Fibroblast of the aortic adventitia (primary cell): ENCODE measurements at regions not wholly inside any gene's neighbourhood (a gene's known extent, or its start where the extent isn't known, plus 50 kb on each side); places are given as distances from the start of the nearest gene placed in this dataset.

Source experiments
- DNase-seq: peaks from one replicate; pipeline ENCODE4 v3.0.0-alpha.2; 2010; ENCODE audit warnings: low read depth
- H3K4me3 ChIP-seq: 2 replicates; pipeline ENCODE4 v1.5.1; 2011; ENCODE audit warnings: low read depth, mild to moderate bottlenecking, control low read depth, low read length, moderate library complexity
- TF ChIP-seq, protein P1 (sequence below): IDR thresholded peaks from 2 replicates; pipeline ENCODE4 v1.5.1; 2011; ENCODE audit warnings: mild to moderate bottlenecking, low read length, control low read depth, inconsistent platforms; ENCODE audit not compliant: insufficient read depth

DNA sequence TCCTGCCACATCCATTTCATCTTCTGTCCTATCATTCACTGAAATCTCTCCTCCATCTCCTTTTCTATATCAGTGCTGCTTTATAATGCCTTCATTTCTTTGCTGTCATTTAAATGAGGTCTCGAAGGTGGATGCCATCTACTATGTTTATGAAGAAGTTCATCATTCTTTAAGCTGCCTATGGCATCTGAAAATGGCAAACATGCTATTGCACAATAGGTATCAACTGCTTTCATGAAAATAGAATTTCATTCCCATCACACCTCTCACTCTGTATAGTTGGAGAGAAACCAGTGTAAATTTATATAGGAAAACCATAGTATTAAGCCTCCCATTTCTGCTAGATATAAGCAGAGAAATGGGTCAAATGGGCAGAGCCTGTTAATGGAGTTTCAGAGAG is 100.2 kb downstream of the FGF9 start:
- DNase-seq: no peak
- TF ChIP-seq, protein P1, sequence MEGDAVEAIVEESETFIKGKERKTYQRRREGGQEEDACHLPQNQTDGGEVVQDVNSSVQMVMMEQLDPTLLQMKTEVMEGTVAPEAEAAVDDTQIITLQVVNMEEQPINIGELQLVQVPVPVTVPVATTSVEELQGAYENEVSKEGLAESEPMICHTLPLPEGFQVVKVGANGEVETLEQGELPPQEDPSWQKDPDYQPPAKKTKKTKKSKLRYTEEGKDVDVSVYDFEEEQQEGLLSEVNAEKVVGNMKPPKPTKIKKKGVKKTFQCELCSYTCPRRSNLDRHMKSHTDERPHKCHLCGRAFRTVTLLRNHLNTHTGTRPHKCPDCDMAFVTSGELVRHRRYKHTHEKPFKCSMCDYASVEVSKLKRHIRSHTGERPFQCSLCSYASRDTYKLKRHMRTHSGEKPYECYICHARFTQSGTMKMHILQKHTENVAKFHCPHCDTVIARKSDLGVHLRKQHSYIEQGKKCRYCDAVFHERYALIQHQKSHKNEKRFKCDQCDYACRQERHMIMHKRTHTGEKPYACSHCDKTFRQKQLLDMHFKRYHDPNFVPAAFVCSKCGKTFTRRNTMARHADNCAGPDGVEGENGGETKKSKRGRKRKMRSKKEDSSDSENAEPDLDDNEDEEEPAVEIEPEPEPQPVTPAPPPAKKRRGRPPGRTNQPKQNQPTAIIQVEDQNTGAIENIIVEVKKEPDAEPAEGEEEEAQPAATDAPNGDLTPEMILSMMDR: no peak
- no peak overlapping the region for H3K4me3 ChIP-seq

DNA sequence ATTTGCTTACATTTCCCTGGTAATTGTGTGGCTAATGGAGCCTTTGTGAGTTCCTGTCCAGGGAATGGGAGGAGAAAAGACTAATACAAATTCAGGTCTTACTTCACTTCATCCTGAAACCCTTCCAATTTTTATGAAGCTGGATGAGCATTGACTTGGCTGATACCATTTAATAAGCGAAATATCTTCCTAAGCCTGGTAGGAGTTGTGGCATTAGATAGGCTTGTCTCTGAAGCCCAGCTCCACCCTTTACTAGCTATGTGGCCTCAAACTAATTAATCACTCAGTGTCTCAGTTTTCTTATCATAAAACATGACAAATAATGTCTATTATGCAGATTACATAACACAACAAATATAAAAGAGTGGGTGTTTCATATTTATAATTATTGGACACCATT is 106.3 kb downstream of the FGF9 start:
- no peak for DNase-seq
- no peak overlapping the region for H3K4me3 ChIP-seq
- TF ChIP-seq, protein P1: no peak

DNA sequence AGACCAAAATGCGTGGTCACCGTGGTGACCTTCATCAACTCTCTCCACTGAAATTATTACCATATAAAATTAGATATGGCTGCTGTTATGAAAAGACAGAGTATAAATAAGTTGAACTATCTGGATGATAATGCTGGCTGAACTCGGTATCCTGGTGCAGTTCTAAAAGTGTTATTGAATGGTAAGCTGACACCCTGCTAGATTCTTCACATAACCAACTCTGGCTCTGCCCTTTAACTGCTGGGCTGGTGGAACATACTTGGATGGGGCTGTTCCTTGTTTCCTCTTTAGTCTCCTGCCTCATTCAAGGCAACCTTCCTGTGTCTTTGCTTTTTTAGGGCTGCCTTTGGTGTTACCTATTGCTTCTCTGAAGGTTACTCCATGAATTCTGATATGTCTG is 106.9 kb downstream of the FGF9 start:
- TF ChIP-seq, protein P1: no peak
- DNase-seq: no peak
- no peak overlapping the region for H3K4me3 ChIP-seq

DNA sequence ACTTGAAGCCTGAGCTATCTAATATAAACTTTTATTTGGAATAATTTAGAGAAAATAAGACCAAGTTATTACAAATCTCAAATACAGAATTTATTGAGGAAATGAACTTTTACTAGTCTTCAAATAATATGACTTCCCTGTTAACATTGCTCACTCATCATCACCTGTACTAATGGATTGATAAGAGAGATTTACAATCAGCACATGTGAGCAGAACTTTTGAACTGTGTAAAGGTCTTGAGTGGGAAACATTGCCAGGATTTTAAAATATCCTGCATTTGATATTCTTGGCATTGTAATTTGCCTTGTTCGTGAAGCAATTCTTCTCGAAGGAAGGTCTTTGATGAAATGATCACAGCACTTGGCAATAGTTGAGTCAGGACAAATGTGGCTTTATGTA is 111.9 kb downstream of the FGF9 start:
- no peak overlapping the region for H3K4me3 ChIP-seq
- no peak for DNase-seq
- TF ChIP-seq, protein P1: no peak

DNA sequence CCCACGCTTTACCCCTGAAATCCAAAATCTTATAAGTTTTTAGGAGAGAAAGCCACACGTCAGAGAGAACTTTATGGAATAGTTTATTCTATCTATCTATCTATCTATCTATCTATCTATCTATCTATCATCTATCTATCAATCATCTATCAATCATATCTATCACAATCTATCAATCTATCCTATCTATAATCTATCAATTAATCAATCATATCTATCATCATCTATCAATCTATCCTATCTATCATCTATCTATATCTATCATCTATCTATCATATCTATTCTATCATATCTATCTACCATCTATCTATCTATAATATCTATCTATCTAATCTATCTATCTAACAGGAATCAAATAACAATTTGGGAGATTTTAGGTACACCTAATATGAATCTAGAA is 115.1 kb downstream of the FGF9 start:
- no peak overlapping the region for H3K4me3 ChIP-seq
- no peak for DNase-seq
- TF ChIP-seq, protein P1: no peak

DNA sequence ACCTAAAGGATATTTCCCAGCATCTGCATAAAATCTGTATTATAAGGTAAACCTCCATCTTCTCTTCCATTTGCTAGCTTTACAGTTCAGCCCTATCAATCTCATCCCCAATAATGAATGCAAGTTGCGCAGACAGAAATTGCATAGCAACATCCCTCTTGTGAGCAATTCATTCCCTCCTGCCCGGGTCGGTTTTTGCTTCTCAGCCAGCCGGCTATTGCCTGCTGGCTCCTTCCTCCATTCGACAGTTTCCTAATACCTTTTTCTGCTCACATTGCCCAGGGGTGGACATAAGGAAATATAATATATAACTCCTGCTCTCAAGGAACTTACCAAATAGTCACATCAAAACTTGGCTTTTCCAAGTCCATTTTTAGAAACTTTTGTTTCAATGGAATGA is 125.2 kb downstream of the FGF9 start:
- TF ChIP-seq, protein P1: no peak
- no peak overlapping the region for H3K4me3 ChIP-seq
- no peak for DNase-seq

DNA sequence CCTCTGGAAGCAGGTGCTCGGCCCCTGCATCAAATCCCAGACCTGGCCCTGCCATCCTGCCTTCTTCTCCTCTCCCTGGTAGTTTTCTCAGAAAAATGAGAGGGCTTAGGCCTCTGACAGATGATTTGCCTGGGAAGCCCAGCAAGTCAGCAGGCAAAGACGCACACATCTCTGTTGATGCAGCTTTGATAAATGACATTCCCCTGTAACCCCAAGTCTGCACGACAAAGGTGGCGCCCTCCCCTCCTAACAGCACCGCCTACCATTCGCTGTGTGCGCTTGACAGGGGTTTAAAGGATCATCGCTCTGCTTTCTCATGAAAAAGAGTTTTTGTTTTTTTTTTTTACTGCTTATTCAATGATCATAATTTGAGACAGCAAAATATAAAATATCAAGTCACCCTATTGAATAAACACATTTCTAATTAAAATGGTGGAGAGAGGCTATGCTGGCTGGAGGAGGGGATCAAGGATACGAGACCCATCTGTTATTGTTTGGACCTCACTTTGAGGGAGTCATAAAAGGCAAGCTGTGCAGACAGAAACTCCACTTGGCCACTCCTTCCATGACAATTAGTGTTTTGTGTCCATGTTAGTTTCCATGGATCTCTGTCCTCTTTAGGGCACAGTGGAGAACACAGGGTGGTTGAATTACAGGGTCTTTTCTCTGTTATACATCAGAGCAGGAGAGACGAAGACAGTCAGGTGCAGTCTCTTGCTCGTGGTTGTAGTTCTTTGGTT is 126.1 kb downstream of the FGF9 start:
- DNase-seq: no peak
- no peak overlapping the region for H3K4me3 ChIP-seq
- TF ChIP-seq, protein P1: no peak
